ENCODE measurements at regions not wholly inside any gene's neighbourhood (a gene's known extent, or its start where the extent isn't known, plus 50 kb on each side); places are given as distances from the start of the nearest gene placed in this dataset.

- TF ChIP-seq EZH2 (IDR thresholded peaks at IDR 0.05; ENCODE audit: insufficient read depth, low read length), result no peak
- TF ChIP-seq CTCF (IDR thresholded peaks at IDR 0.05; ENCODE audit: insufficient read depth, low read depth, low read length), result no peak
Measured at GRCh38 chr14:37894463-37894862, 299.0 kb downstream of the TTC6 start.

All from astrocyte (in vitro differentiated cells and primary cell).